Prostate gland (tissue), 2 donors: ENCODE measurements at regions not wholly inside any gene's neighbourhood (a gene's known extent, or its start where the extent isn't known, plus 50 kb on each side); places are given as distances from the start of the nearest gene placed in this dataset.

Experiments
- DNase-seq: peaks from one replicate; pipeline ENCODE4 v3.0.0-alpha.2; 2019; ENCODE audit warnings: low spot score
- H3K27ac ChIP-seq, 2 donors: fragments of 200-600 bp; sonication (generic); 2 replicates each; pipeline ENCODE4 v1.5.1; 2017 to 2019
- H3K27me3 ChIP-seq: fragments of 200-600 bp; sonication (generic); replicated peaks from 2 replicates; pipeline ENCODE4 v1.5.1; 2019; ENCODE audit not compliant: insufficient read depth
- H3K36me3 ChIP-seq, 2 donors: fragments of 200-600 bp; sonication (generic); 1 replicate in 1 of 2; 2 replicates in 1 of 2; pipeline versions ENCODE4 v1.5.1 to v1.8.1; 2017 to 2019
- H3K4me1 ChIP-seq: fragments of 200-600 bp; sonication (generic); replicated peaks from 2 replicates; pipeline ENCODE4 v1.5.1; 2019
- H3K4me3 ChIP-seq, 2 donors: fragments of 200-600 bp; sonication (generic); 2 replicates each; pipeline ENCODE4 v1.5.1; 2017 to 2019
- H3K9me3 ChIP-seq: fragments of 200-600 bp; sonication (generic); 2 replicates; pipeline ENCODE4 v1.5.1; 2017
- CTCF ChIP-seq, 4 experiments: fragments of 200-600 bp in 2 of 4; fragments of 450-650 bp in 2 of 4; sonication (generic) in 2 of 4; IDR thresholded peaks; 1 replicate in 3 of 4; 2 replicates in 1 of 4; pipeline ENCODE4 v1.5.1; 2016 to 2019; ENCODE audit warnings: antibody characterized with exemption in 4 of 4, mild to moderate bottlenecking in 2 of 4, moderate library complexity in 2 of 4
- POLR2A ChIP-seq: fragments of 450-650 bp; IDR thresholded peaks from one replicate; pipeline ENCODE4 v1.6.1; 2016; ENCODE audit warnings: antibody characterized with exemption, mild to moderate bottlenecking
- POLR2AphosphoS5 ChIP-seq: sonication (generic); formaldehyde crosslinking; IDR thresholded peaks from one replicate; pipeline ENCODE4 v1.6.1; 2017; ENCODE audit warnings: antibody characterized with exemption
- WGBS: methylation state at CpG from one replicate; pipeline ENCODE4 v1.1.5; 2018; 5-methylcytosine and 5-hydroxymethylcytosine counted together
- intact Hi-C: fragments of 100-400 bp; cut with DNase I; formaldehyde crosslinking; loops from one replicate; pipeline ENCODE4 v1.14.2; 2022

GRCh38 chr5:167123126-167123525 lies 1168.3 kb upstream of the WWC1 start:
- TF ChIP-seq CTCF (IDR thresholded peaks at IDR 0.05) (no peak), POLR2AphosphoS5 (no peak), POLR2A (no peak)
- intact Hi-C loops: no loop called here
- Histone ChIP-seq H3K9me3 (no peaks in the 10 kb centered on the region), H3K27ac (no peak overlapping the region), H3K4me1 (no peaks in the 10 kb centered on the region), H3K27me3 (no peaks in the 10 kb centered on the region), H3K36me3 (no peaks in the 10 kb centered on the region), H3K4me3 (no peak overlapping the region)
- WGBS: 84% methylated on average over 7 of the region's 7 CpGs
- no peak for DNase-seq

- no peak overlapping the region for H3K4me3 ChIP-seq
- H3K27ac ChIP-seq: no peak overlapping the region
- H3K9me3 ChIP-seq: no peaks in the 10 kb centered on the region
- no peaks in the 10 kb centered on the region for H3K36me3 ChIP-seq
- 63% methylated on average over 3 of the region's 3 CpGs for WGBS
- no peaks in the 10 kb centered on the region for H3K4me1 ChIP-seq
- TF ChIP-seq POLR2AphosphoS5 (no peak), POLR2A (no peak), CTCF (IDR thresholded peaks at IDR 0.05) (no peak)
- DNase-seq: no peak
- H3K27me3 ChIP-seq: no peaks in the 10 kb centered on the region
- intact Hi-C loops: no loop called here
These were observed 1162.9 kb upstream of the WWC1 start for GRCh38 chr5:167128581-167128980.

- intact Hi-C loops: no loop called here
- no peak for TF ChIP-seq POLR2AphosphoS5
- no peak for TF ChIP-seq POLR2A
- no peak for TF ChIP-seq CTCF (IDR thresholded peaks at IDR 0.05)
- Histone ChIP-seq H3K27ac (no peak overlapping the region), H3K4me1 (no peaks in the 10 kb centered on the region), H3K36me3 (no peaks in the 10 kb centered on the region), H3K4me3 (no peak overlapping the region), H3K27me3 (no peaks in the 10 kb centered on the region), H3K9me3 (no peaks in the 10 kb centered on the region)
- DNase-seq: no peak
- WGBS: 71% methylated on average over 8 of the region's 8 CpGs
These were observed 1150.7 kb upstream of the WWC1 start for GRCh38 chr5:167140548-167141291.

- H3K36me3 ChIP-seq: no peaks in the 10 kb centered on the region
- H3K4me1 ChIP-seq: no peaks in the 10 kb centered on the region
- no peak for TF ChIP-seq POLR2AphosphoS5
- TF ChIP-seq CTCF (IDR thresholded peaks at IDR 0.05): no peak
- TF ChIP-seq POLR2A: no peak
- intact Hi-C loops: no loop called here
- no peak overlapping the region for H3K4me3 ChIP-seq
- DNase-seq: no peak
- H3K27ac ChIP-seq: no peak overlapping the region
- no peaks in the 10 kb centered on the region for H3K9me3 ChIP-seq
- WGBS: 95% methylated on average over 9 of the region's 9 CpGs
- no peaks in the 10 kb centered on the region for H3K27me3 ChIP-seq
These were observed 1147.7 kb upstream of the WWC1 start for GRCh38 chr5:167143716-167144115.

- WGBS: 86% methylated on average over 7 of the region's 7 CpGs
- no peak for DNase-seq
These were observed 1145.6 kb upstream of the WWC1 start for GRCh38 chr5:167145841-167146240.

More at GRCh38 chr5:167145841-167146240, 1145.6 kb upstream of the WWC1 start:
- no peak overlapping the region for H3K27ac ChIP-seq
- TF ChIP-seq CTCF (IDR thresholded peaks at IDR 0.05) (no peak), POLR2A (no peak), POLR2AphosphoS5 (no peak)
- intact Hi-C loops: no loop called here
- H3K36me3 ChIP-seq: no peaks in the 10 kb centered on the region
- no peak overlapping the region for H3K4me3 ChIP-seq
- H3K9me3 ChIP-seq: no peaks in the 10 kb centered on the region
- H3K4me1 ChIP-seq: no peaks in the 10 kb centered on the region
- H3K27me3 ChIP-seq: no peaks in the 10 kb centered on the region
